NOMO-1 (cell line): ENCODE measurements at regions not wholly inside any gene's neighbourhood (a gene's known extent, or its start where the extent isn't known, plus 50 kb on each side); places are given as distances from the start of the nearest gene placed in this dataset.

ENCODE experiments used
- DNase-seq, 2 experiments: peaks; one replicate each; lab custom pipeline; 2025; ENCODE audit not compliant: unreplicated experiment in 2 of 2; lab: John Stamatoyannopoulos, UW

DNA sequence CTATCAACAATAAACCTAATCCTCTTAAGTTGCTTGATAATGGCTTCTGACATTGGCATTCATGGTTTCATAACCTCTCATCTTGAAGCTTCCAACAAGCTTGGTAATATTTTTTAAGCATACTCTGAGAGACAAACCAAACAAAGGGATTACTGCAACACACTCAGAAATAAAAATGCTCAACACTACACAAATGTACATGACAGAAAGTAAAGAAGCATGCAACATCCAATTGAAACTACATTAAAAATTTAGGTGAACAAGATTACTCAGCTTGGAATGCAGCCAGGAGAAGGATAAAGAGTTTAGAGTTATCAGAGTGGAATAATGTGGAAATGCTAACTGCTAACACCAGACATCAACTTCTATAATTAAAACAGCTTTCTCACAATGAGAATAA is 1136.6 kb upstream of the PABPC4L start:
- no peak for DNase-seq

DNA sequence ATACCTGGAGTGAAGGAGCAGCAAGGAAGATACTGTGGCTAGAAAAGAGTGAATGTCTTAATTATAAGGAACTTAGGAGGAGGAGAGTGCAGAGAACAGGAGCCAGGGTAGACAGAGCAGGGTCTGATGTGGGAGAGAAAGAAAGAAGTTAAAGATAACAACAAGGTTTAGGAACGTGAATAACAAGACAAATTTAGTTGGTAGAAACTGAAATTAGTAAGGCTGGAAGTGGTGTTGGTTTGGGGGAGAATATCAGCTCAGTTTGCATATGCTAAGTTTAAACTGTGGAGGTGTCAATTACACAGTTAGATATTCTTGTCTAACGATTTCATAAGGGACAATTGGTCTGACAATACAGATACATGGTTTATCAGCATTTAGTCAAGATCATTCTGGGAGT is 1123.7 kb upstream of the PABPC4L start:
- no peak for DNase-seq

DNA sequence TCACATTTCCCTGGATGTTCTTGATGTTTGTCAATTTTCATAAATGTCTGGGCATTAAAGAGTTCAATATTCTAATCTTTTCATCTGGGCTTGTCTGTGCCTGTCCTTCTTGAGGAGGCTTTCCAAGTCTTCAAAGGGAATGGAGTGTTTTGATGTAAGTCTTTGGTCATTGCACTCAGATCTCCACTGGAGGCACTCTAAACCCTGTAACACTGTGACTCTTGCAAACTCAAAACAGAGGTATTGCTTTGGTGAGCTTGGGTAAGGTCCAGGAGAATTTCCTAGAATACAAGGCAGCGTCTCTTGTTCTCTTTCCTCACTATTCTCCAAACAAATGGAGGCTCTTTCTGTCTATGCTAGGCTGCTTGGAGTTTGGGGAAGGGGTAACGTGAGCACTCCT is 1118.1 kb upstream of the PABPC4L start:
- DNase-seq = no peak

- DNase-seq = no peak
These were observed 1114.7 kb upstream of the PABPC4L start for GRCh38 chr4:135316266-135316779.

- no peak for DNase-seq
These were observed 1088.5 kb upstream of the PABPC4L start for GRCh38 chr4:135290136-135290535.

- no peak for DNase-seq
These were observed 1082.3 kb upstream of the PABPC4L start for GRCh38 chr4:135283934-135284333.

DNA sequence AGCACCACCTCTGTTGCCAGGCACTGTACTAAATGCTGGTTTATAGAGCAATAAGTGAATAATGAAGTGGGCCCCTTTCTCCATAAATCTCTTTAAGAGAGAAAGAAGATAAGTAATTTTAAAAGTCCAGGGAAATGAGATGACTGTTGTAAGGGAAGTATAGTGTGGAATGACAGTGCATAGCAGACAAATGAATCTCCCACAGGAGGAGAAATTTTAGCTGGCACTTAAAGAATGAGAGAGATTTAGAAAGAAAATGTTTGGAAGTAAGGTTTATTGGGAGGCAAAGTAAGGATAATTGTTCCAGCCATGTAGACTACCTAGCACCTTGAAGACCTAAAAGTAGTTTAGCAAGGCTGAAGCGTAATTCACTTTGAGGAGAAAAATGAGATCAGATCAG is 1081.1 kb upstream of the PABPC4L start:
- DNase-seq = no peak

DNA sequence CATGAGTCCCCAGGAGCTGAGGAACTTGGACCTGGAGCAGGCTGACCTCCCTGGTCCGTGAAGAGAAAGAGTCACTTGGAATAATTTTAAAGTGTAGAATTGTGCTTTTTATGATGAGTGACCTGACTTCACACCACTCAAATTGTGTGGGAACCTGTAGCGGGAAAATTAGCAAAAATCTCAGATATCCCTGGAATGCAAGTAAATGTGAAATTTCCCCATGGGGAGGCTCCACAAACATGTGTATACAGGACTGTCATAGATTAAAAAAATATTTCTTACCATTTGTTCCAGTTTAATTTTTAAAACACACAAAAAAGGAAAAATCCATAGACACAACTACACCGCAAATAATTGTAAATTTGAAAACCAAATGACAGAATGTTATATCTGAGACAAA is 1079.6 kb upstream of the PABPC4L start:
- no peak for DNase-seq

GRCh38 chr4:135277980-135278315 is 1076.4 kb upstream of the PABPC4L start:
- no peak for DNase-seq

GRCh38 chr4:135277068-135277979 is 1075.7 kb upstream of the PABPC4L start:
- DNase-seq = no peak

DNA sequence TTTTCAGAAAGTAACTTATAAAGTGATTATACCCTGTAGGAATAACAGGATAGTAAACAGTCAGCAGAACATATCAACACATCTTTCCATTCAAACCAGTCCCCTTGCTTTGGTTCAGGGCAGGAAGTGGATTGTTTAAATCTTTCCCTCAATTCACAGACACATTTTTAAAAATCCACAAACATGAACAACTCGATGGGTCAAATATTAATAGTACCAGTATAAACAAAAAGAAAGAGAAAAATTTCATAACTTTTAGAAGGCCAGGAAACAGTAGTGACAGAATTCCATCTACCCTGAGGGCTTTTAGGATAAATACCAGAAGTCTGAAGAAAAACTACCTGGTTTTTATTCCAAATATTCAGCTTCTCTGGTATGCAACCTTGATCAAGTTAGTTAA is 1072.8 kb upstream of the PABPC4L start:
- no peak for DNase-seq

GRCh38 chr4:135269125-135269890 is 1067.7 kb upstream of the PABPC4L start:
- DNase-seq = no peak

DNA sequence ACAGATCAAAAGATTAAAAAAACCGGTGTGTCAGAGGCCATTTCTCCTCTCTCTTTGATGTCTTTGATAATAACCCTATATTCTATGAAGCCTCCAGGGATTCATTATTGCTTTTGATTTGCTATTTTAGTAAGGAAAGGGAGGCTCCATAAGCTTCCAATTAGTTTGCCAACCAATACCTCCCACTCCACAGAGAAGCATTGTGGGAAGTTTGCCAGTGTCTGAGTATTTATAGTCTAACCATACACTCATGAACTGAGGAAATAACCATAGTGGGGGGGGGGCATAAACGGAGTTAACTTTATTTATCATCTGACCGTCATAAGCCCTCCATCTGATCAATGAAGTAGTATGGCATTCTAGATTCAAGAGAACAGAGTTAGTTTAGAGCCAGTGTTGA is 1066.8 kb upstream of the PABPC4L start:
- DNase-seq = no peak

DNA sequence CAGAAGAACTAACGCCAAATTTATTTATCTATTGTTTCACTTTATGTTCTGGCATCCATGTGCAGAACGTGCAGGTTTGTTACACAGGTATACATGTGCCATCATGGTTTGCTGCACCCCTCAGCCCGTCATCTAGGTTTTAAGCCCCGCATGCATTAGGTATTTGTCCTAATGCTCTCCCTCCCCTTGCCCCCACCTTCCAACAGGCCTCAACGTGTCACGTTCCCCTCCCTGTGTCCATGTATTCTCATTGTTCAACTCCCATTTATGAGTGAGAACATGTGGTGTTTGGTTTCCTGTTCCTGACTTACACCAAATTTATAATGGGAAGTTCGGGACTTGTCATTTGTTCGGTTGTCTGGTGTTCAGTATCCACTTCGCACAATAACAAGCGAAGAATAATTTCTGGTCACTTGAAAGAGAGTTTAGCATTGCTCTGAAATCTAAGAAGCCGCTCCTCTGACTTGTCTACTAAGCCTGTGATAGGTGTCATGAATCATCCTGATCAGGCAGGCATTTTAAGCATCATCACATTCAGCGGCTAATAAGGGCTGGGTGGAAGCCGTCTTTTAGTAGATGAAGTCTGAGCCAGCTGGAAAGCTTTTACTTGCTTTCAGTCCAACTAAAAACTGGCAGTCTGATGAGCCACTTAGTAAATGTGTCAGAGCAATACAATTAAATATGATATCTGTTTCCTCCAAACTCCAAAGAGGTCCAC is 1065.7 kb upstream of the PABPC4L start:
- DNase-seq = no peak

GRCh38 chr4:135256111-135256510 is 1054.5 kb upstream of the PABPC4L start:
- DNase-seq = no peak

- DNase-seq = no peak
These were observed 1048.5 kb upstream of the PABPC4L start for GRCh38 chr4:135250040-135250439.

DNA sequence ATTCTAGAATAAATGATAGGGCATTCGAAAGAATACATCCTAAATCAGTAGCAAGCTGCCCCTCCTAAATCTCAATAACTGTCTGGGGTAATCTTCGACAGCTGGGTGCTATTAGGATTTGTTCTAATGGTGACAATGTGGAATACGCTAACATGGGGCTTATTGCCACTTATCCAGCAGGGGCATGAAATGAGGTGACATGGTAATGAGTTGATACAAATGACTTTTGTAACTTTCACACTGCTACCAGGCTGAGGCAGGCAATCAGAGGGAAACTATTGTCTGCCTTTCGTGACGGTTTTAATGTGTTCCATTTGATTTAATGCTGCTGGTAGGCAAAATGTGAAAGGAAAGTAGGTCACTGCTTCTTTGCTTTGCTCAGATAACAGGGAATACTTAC is 1047.4 kb upstream of the PABPC4L start:
- no peak for DNase-seq

DNA sequence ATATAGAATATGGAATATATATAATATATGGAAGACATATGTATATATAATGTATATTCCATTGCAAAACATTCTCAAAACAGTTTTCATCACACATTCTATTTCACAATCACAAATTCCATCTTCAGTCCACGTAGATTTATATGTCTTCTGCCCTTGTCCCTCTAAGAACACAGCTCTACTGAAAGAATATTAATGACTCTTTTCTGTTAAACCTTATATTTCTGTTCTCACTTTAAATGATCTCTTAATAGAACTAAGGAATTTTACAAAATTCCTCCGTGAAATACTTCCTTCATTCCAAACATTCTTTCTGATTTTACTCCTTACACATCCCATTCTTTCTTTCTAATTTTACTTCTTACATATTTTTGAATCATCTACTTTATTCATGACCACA is 1043.1 kb upstream of the PABPC4L start:
- no peak for DNase-seq

- DNase-seq = no peak
These were observed 1042.5 kb upstream of the PABPC4L start for GRCh38 chr4:135244056-135244455.

DNA sequence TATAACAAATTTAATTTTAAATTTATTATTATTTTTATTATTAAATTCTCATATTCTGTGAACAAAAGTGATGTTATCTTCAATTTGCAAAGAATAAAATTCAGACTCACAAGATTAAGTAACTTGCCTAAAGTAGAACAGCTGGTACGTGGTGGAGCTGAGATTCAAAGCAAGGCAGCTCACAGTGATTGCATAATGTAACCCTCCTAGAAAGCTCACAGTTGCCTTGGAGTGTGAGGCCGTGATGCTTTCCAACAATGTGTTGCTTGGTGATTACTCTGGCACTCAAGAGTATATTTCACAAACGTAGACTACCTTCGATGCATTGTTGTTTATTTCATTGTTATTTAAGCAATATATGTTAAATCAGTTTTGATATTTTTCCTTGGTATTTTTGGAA is 1039.2 kb upstream of the PABPC4L start:
- no peak for DNase-seq

DNA sequence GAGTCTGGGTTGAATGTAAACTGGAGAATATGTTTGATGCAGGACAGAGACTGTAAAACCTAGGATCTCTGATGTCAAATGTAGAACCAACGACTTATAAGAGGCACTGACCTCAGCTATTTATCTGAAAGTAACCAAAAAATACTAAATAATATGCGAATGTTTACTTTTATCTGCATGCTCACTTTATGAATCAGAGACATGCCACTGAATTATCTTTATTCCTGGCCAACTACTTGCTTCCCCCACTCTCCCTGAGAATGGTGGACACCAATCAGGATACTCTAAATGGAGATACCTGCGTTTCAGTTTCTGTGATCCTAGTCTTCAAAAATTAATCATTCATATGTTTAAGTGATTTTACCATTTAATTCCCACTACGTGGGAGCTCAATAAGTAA is 1038.4 kb upstream of the PABPC4L start:
- no peak for DNase-seq
